SK-N-SH (cell line): ENCODE measurements at regions not wholly inside any gene's neighbourhood (a gene's known extent, or its start where the extent isn't known, plus 50 kb on each side); places are given as distances from the start of the nearest gene placed in this dataset.

Experiments
- CTCF ChIA-PET: fragments of 300-600, 350-600 bp; formaldehyde crosslinking; extraction: SDS; loops from one replicate; lab custom pipeline; 2021; lab: Yijun Ruan, JAX
- POLR2A ChIA-PET: fragments of 350-600 bp; sonication (Branson Sonifier 250); formaldehyde crosslinking; extraction: SDS; loops from one replicate; lab custom pipeline; 2020; ENCODE audit warnings: antibody characterized with exemption, inconsistent platforms; lab: Yijun Ruan, JAX
- DNase-seq: peaks from one replicate; pipeline ENCODE4 v3.0.0; 2012
- H2AFZ ChIP-seq: fragments of 200-600 bp; sonication (generic); 2 replicates; pipeline ENCODE4 v1.8.1; 2016; ENCODE audit warnings: antibody characterized with exemption, mild to moderate bottlenecking, low read depth
- H3F3A ChIP-seq: fragments of 200-600 bp; sonication (generic); replicated peaks from 2 replicates; pipeline ENCODE3; 2016; ENCODE audit warnings: antibody characterized with exemption, mild to moderate bottlenecking; ENCODE audit not compliant: insufficient read depth
- H3K27ac ChIP-seq, 2 experiments: fragments of 200-500 bp in 1 of 2; fragments of 200-600 bp in 1 of 2; sonication (Bioruptor generic) in 1 of 2; sonication (generic), shearing (Covaris generic) in 1 of 2; 2 replicates each; pipeline versions ENCODE4 v1.5.1 to v1.6.1; 2014 to 2016; ENCODE audit warnings: low read depth in 2 of 2, inconsistent platforms in 1 of 2, low read length in 1 of 2, mild to moderate bottlenecking in 1 of 2, mixed read lengths in 1 of 2
- H3K27me3 ChIP-seq: fragments of 200-600 bp; sonication (generic), shearing (Covaris generic); 2 replicates; pipeline ENCODE4 v1.6.1; 2016; ENCODE audit warnings: mixed run types; ENCODE audit not compliant: insufficient read depth
- H3K36me3 ChIP-seq, 2 experiments: fragments of 200-500 bp in 1 of 2; fragments of 200-600 bp in 1 of 2; sonication (Bioruptor generic) in 1 of 2; sonication (generic) in 1 of 2; replicated peaks in 1 of 2; 2 replicates each; pipeline versions ENCODE3 to v1.5.1; 2014 to 2016; ENCODE audit warnings: low read length in 1 of 2, mild to moderate bottlenecking in 1 of 2; ENCODE audit not compliant: insufficient read depth in 2 of 2, control insufficient read depth in 1 of 2
- H3K4me1 ChIP-seq, 2 experiments: fragments of 200-500 bp in 1 of 2; fragments of 200-600 bp in 1 of 2; sonication (Bioruptor generic) in 1 of 2; sonication (generic), shearing (Covaris generic) in 1 of 2; 2 replicates each; pipeline versions ENCODE4 v1.5.1 to v1.6.1; 2014 to 2016; ENCODE audit warnings: low read depth in 1 of 2, low read length in 1 of 2, mixed run types in 1 of 2; ENCODE audit not compliant: insufficient read depth in 2 of 2, control insufficient read depth in 1 of 2
- H3K4me2 ChIP-seq: fragments of 200-600 bp; sonication (generic), shearing (Covaris generic); 2 replicates; pipeline ENCODE4 v1.6.1; 2017; ENCODE audit warnings: mixed run types
- H3K4me3 ChIP-seq, 2 experiments: fragments of 200-500 bp in 1 of 2; fragments of 200-600 bp in 1 of 2; sonication (Bioruptor generic) in 1 of 2; sonication (generic), shearing (Covaris generic) in 1 of 2; 2 replicates each; pipeline versions ENCODE4 v1.5.1 to v1.8.1; 2014 to 2016; ENCODE audit warnings: low read depth in 2 of 2, inconsistent platforms in 1 of 2, low read length in 1 of 2, mild to moderate bottlenecking in 1 of 2, mixed read lengths in 1 of 2, moderate library complexity in 1 of 2
- H3K79me2 ChIP-seq: fragments of 200-600 bp; sonication (generic); 2 replicates; pipeline ENCODE4 v1.8.1; 2017; ENCODE audit warnings: mild to moderate bottlenecking; ENCODE audit not compliant: insufficient read depth
- H3K9ac ChIP-seq: fragments of 200-600 bp; sonication (generic); 2 replicates; pipeline ENCODE4 v1.6.1; 2017; ENCODE audit warnings: mixed run types
- H3K9me2 ChIP-seq: fragments of 200-600 bp; sonication (generic); 2 replicates; pipeline ENCODE4 v1.6.1; 2017; ENCODE audit warnings: mixed run types
- H3K9me3 ChIP-seq: fragments of 200-600 bp; sonication (generic); 2 replicates; pipeline ENCODE4 v1.6.1; 2017; ENCODE audit warnings: mixed run types, mild to moderate bottlenecking, moderate library complexity
- H4K20me1 ChIP-seq: fragments of 200-600 bp; sonication (generic); 2 replicates; pipeline ENCODE4 v1.6.1; 2017; ENCODE audit warnings: mild to moderate bottlenecking, mixed run types; ENCODE audit not compliant: insufficient read depth
- CHD2 ChIP-seq: fragments of 150-350 bp; IDR thresholded peaks from 2 replicates; pipeline ENCODE4 v1.6.1; 2018; ENCODE audit warnings: low read length; ENCODE audit not compliant: partially characterized antibody
- ELF1 ChIP-seq: IDR thresholded peaks from 2 replicates; pipeline ENCODE4 v1.4.0; 2012
- FOSL2 ChIP-seq: IDR thresholded peaks from 2 replicates; pipeline ENCODE4 v1.4.0; 2012; ENCODE audit warnings: low read depth, mild to moderate bottlenecking, moderate library complexity, borderline replicate concordance
- FOXJ3 ChIP-seq: sonication (generic); formaldehyde crosslinking; IDR thresholded peaks from 2 replicates; pipeline ENCODE4 v1.5.1; 2020; ENCODE audit warnings: mild to moderate bottlenecking, missing genetic modification reagents
- GATA2 ChIP-seq: sonication (generic); formaldehyde crosslinking; IDR thresholded peaks from 2 replicates; pipeline ENCODE4 v1.5.0; 2020; ENCODE audit warnings: mild to moderate bottlenecking, missing genetic modification reagents
- MEF2A ChIP-seq: IDR thresholded peaks from 2 replicates; pipeline ENCODE4 v1.4.0; 2012; ENCODE audit warnings: low read depth, borderline replicate concordance
- RCOR1 ChIP-seq: fragments of 150-350 bp; IDR thresholded peaks from 2 replicates; pipeline ENCODE4 v1.6.1; 2017; ENCODE audit warnings: antibody characterized with exemption, low read length
- RFX5 ChIP-seq: IDR thresholded peaks from 2 replicates; pipeline ENCODE4 v1.6.1; 2012; ENCODE audit warnings: mild to moderate bottlenecking, improper control_type of control experiment, low read length
- RXRA ChIP-seq: IDR thresholded peaks from 2 replicates; pipeline ENCODE4 v1.4.0; 2012; ENCODE audit warnings: low read depth, mild to moderate bottlenecking, borderline replicate concordance
- SIN3A ChIP-seq: IDR thresholded peaks from 2 replicates; pipeline ENCODE4 v1.6.1; 2012; ENCODE audit warnings: low read depth, mild to moderate bottlenecking, low read length, moderate library complexity, borderline replicate concordance
- SMC3 ChIP-seq: IDR thresholded peaks from 2 replicates; pipeline ENCODE4 v1.6.1; 2012; ENCODE audit warnings: low read depth, low read length, improper control_type of control experiment
- TEAD4 ChIP-seq: IDR thresholded peaks from 2 replicates; pipeline ENCODE4 v1.4.0; 2012; ENCODE audit warnings: mild to moderate bottlenecking, borderline replicate concordance; ENCODE audit not compliant: insufficient read depth
- WGBS: methylation state at CpG from one replicate; pipeline ENCODE4 v1.1.6; 2017; ENCODE audit warnings: low lambda C conversion rate; 5-methylcytosine and 5-hydroxymethylcytosine counted together
- TF ChIP-seq, protein P1 (sequence below): IDR thresholded peaks from 2 replicates; pipeline ENCODE4 v1.6.1; 2012; ENCODE audit warnings: mild to moderate bottlenecking, low read depth, low read length, moderate library complexity
- TF ChIP-seq, protein P2 (sequence below): fragments of 200-600 bp; sonication (generic); IDR thresholded peaks from 2 replicates; pipeline ENCODE4 v1.6.1; 2017; ENCODE audit warnings: antibody characterized with exemption, mild to moderate bottlenecking, moderate library complexity
- TF ChIP-seq, protein P3 (sequence below): fragments of 150-350 bp; IDR thresholded peaks from 2 replicates; pipeline ENCODE4 v1.6.1; 2017; ENCODE audit warnings: antibody characterized with exemption, low read length, low read depth, borderline replicate concordance
- TF ChIP-seq, protein P4 (sequence below): IDR thresholded peaks from 2 replicates; pipeline ENCODE4 v1.4.0; 2012; ENCODE audit warnings: low read depth, borderline replicate concordance
- TF ChIP-seq, protein P5 (sequence below): IDR thresholded peaks from 2 replicates; pipeline ENCODE4 v1.4.0; 2012; ENCODE audit warnings: low read depth, borderline replicate concordance

DNA sequence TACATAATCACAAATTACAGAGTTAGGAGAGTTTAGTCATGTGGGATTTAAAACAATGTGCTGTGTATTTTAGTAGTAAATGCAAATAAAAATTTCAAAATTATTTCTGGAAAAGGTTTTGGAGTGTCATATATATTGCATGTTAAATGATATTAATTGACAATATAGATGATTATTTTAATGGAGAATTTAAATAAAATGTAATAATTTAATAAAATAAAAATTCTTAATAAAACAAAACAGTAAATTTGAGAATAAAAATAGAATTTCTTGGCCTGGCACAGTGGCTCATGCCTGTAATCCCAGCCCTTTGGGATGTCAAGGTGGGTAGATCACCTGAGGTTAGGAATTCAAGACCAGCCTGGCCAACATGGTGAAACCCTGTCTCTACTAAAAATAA, 1442.8 kb upstream of the ALCAM start (continued):
- TF ChIP-seq, protein P1, sequence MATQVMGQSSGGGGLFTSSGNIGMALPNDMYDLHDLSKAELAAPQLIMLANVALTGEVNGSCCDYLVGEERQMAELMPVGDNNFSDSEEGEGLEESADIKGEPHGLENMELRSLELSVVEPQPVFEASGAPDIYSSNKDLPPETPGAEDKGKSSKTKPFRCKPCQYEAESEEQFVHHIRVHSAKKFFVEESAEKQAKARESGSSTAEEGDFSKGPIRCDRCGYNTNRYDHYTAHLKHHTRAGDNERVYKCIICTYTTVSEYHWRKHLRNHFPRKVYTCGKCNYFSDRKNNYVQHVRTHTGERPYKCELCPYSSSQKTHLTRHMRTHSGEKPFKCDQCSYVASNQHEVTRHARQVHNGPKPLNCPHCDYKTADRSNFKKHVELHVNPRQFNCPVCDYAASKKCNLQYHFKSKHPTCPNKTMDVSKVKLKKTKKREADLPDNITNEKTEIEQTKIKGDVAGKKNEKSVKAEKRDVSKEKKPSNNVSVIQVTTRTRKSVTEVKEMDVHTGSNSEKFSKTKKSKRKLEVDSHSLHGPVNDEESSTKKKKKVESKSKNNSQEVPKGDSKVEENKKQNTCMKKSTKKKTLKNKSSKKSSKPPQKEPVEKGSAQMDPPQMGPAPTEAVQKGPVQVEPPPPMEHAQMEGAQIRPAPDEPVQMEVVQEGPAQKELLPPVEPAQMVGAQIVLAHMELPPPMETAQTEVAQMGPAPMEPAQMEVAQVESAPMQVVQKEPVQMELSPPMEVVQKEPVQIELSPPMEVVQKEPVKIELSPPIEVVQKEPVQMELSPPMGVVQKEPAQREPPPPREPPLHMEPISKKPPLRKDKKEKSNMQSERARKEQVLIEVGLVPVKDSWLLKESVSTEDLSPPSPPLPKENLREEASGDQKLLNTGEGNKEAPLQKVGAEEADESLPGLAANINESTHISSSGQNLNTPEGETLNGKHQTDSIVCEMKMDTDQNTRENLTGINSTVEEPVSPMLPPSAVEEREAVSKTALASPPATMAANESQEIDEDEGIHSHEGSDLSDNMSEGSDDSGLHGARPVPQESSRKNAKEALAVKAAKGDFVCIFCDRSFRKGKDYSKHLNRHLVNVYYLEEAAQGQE, result no peak
- TF ChIP-seq, protein P2, sequence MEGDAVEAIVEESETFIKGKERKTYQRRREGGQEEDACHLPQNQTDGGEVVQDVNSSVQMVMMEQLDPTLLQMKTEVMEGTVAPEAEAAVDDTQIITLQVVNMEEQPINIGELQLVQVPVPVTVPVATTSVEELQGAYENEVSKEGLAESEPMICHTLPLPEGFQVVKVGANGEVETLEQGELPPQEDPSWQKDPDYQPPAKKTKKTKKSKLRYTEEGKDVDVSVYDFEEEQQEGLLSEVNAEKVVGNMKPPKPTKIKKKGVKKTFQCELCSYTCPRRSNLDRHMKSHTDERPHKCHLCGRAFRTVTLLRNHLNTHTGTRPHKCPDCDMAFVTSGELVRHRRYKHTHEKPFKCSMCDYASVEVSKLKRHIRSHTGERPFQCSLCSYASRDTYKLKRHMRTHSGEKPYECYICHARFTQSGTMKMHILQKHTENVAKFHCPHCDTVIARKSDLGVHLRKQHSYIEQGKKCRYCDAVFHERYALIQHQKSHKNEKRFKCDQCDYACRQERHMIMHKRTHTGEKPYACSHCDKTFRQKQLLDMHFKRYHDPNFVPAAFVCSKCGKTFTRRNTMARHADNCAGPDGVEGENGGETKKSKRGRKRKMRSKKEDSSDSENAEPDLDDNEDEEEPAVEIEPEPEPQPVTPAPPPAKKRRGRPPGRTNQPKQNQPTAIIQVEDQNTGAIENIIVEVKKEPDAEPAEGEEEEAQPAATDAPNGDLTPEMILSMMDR, result no peak
- TF ChIP-seq, protein P3, sequence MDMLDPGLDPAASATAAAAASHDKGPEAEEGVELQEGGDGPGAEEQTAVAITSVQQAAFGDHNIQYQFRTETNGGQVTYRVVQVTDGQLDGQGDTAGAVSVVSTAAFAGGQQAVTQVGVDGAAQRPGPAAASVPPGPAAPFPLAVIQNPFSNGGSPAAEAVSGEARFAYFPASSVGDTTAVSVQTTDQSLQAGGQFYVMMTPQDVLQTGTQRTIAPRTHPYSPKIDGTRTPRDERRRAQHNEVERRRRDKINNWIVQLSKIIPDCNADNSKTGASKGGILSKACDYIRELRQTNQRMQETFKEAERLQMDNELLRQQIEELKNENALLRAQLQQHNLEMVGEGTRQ, result no peak
- no peak for TF ChIP-seq CHD2
- no peak for TF ChIP-seq SIN3A
- no peak for TF ChIP-seq ELF1

DNA sequence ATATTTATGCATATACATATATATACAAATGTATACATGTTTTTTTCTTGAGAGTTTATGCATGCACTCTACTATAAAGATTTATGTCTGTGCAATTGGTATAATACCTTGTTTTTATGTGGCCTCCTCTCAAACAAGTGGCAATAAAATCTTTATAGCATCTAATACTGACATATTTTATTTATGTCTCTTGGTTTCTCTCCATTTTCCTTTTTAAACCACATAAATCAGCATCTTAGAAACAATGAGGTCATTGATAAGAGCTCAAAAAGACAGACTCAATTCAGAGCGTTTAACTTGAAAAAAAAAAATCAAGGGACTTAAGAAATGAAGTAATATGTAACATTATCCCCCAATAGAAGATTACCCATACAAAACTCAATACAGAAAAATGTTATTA, 1442.2 kb upstream of the ALCAM start:
- Histone ChIP-seq H3K9me3 (no peaks in the 10 kb centered on the region), H3K9me2 (no peaks in the 10 kb centered on the region), H3K79me2 (no peaks in the 10 kb centered on the region), H3K9ac (no peak overlapping the region), H4K20me1 (no peaks in the 10 kb centered on the region), H3K36me3 (no peaks in the 10 kb centered on the region), H3K27me3 (no peaks in the 10 kb centered on the region), H3K27ac (no peak overlapping the region), H3F3A (no peaks in the 10 kb centered on the region), H3K4me3 (no peak overlapping the region), H3K4me2 (no peak overlapping the region), H3K4me1 (no peaks in the 10 kb centered on the region), H2AFZ (no peak overlapping the region)
- CTCF ChIA-PET, result no interaction called here
- DNase-seq, result no peak
- 83% methylated on average over 1 of the region's 1 CpG for WGBS
- TF ChIP-seq TEAD4 (no peak), RXRA (no peak), RCOR1 (no peak)
- POLR2A ChIA-PET, result no interaction called here

DNA sequence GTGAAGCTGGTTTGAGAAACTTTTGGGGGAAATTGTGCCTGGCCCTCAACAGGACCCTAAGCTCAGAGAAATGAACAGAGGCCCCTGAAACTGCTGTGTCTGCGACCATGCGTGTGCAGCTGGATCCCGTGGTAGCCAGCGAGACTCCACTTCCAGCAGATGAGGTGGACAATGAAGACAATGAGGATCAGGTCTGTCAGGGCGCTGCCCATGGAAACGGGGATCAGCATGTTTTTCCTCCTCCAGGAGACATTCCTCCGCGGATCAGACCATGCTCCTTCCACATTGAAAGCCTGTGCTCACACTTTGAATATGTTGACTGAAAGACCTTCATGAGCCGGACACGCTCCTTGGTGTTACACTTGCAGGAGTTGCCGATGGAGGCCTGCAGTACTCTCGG, 1439.8 kb upstream of the ALCAM start:
- WGBS, result 80% methylated on average over 12 of the region's 12 CpGs
- DNase-seq, result no peak
- Histone ChIP-seq H3K27me3 (no peaks in the 10 kb centered on the region), H3K4me3 (no peak overlapping the region), H3K36me3 (no peaks in the 10 kb centered on the region), H3K79me2 (no peaks in the 10 kb centered on the region), H4K20me1 (no peaks in the 10 kb centered on the region), H3F3A (no peaks in the 10 kb centered on the region), H2AFZ (no peak overlapping the region), H3K9me2 (no peaks in the 10 kb centered on the region), H3K9me3 (no peaks in the 10 kb centered on the region), H3K4me2 (no peak overlapping the region), H3K4me1 (no peaks in the 10 kb centered on the region), H3K9ac (no peak overlapping the region), H3K27ac (no peak overlapping the region)
- POLR2A ChIA-PET, result no interaction called here
- CTCF ChIA-PET, result no interaction called here
- no peak for TF ChIP-seq GATA2 (CRISPR knock-in tag)
- TF ChIP-seq SMC3, result no peak
- no peak for TF ChIP-seq MEF2A
- no peak for TF ChIP-seq FOXJ3 (CRISPR knock-in tag)
- TF ChIP-seq FOSL2, result no peak
- TF ChIP-seq, protein P4, sequence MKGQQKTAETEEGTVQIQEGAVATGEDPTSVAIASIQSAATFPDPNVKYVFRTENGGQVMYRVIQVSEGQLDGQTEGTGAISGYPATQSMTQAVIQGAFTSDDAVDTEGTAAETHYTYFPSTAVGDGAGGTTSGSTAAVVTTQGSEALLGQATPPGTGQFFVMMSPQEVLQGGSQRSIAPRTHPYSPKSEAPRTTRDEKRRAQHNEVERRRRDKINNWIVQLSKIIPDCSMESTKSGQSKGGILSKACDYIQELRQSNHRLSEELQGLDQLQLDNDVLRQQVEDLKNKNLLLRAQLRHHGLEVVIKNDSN, result no peak
- TF ChIP-seq RFX5, result no peak
- TF ChIP-seq, protein P5, sequence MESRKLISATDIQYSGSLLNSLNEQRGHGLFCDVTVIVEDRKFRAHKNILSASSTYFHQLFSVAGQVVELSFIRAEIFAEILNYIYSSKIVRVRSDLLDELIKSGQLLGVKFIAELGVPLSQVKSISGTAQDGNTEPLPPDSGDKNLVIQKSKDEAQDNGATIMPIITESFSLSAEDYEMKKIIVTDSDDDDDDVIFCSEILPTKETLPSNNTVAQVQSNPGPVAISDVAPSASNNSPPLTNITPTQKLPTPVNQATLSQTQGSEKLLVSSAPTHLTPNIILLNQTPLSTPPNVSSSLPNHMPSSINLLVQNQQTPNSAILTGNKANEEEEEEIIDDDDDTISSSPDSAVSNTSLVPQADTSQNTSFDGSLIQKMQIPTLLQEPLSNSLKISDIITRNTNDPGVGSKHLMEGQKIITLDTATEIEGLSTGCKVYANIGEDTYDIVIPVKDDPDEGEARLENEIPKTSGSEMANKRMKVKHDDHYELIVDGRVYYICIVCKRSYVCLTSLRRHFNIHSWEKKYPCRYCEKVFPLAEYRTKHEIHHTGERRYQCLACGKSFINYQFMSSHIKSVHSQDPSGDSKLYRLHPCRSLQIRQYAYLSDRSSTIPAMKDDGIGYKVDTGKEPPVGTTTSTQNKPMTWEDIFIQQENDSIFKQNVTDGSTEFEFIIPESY, result no peak
